NCI-H460 (cell line): ENCODE measurements at regions not wholly inside any gene's neighbourhood (a gene's known extent, or its start where the extent isn't known, plus 50 kb on each side); places are given as distances from the start of the nearest gene placed in this dataset.

ENCODE experiments used
- DNase-seq: peaks from one replicate; pipeline ENCODE4 v3.0.0-alpha.2; 2016; ENCODE audit warnings: low read depth; ENCODE audit errors: extremely low read depth

GRCh38 chr5:125833398-125833797 lies 589.8 kb upstream of the GRAMD2B start:
- no peak for DNase-seq

DNA sequence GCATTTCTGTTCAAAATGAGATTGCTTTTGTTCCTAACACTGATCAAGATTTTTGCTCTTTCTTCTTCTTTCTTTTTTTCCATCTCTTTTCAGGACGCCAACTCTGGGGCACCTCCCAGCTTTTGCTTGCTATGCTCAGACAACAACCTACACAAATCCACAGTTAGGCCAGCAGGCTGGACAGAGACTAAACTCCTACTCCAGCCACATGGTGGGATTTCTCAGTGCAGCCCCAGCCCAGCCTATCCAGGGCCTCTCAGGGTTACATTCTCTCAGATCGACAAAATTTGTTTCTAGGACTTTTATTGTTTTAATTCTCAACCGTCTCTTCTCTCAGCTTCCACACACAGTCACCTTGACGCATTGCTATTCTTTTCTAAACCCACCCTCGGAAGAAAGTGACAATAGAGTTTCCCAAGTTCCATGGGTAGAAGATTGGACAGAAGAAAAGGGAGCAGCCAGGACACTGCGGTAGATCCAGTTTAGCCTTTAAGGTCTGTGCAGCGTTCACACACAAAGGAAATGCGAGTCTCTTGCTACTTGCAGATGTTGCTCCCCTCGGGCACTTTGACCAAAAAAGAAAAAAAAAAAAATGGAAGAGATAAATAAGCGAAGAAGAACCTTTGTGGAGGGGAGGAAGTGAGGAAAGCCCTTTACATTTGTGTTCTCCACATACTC lies 588.6 kb upstream of the GRAMD2B start:
- no peak for DNase-seq

DNA sequence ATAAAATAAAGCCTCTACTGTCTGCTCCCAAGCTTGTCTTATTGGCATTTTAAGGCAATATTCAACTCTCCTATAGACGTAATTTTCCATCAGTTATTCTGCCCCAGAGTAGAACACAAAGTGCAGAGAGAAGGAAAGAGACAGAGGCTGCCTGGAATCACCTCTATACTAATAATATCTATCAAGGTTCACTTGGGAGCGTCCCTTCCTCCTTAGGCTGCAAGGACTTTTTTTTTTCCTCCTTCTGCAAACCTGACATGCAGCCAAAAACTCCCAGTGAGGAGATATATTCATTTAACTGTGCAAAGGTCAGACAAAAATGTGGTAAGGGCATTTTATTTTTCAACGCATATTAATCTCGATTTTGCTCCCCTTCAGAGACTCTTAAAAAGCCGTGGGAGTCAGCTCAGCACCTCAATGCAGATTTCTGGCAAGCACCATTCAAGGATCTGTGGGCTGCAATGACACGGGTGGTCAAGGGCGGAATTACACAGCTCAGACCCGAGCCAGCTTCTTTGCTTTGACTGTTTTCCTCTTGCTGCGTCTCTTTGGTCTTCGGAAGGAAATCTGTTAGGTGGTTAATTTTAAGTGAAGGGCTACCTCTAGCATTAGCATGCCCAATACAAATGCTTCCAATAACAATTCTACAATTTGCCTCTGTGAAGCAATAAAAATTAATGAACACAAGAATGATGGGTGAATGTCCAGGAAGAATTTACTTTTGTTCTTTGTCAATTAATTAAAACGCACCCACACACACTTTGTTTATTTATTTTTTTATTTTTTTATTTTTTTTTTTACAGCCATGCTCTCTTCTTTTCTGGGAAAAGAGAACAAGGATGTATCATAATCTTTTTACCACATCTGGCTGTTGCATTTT lies 587.7 kb upstream of the GRAMD2B start:
- DNase-seq: peak; percentile 30

DNA sequence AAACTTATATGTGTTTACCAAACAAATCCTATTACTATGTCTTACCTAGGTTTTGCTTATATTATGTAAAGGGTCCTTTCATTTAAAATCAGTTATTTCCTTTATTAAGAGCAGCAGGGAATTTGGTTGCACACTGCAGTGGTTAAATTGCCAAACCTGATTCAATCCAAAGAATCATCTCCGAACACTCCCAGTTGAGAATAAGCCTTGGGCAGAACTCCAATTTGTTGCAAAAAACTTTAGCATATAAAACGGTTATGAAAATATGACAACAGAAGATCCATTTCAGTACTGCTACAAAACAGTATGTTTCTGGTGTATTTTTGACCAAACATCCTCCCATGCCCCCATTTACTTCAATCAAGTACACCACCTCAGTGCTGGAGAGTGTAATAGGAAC lies 587.0 kb upstream of the GRAMD2B start:
- DNase-seq: no peak

GRCh38 chr5:125837866-125838265 lies 585.3 kb upstream of the GRAMD2B start:
- DNase-seq: no peak

DNA sequence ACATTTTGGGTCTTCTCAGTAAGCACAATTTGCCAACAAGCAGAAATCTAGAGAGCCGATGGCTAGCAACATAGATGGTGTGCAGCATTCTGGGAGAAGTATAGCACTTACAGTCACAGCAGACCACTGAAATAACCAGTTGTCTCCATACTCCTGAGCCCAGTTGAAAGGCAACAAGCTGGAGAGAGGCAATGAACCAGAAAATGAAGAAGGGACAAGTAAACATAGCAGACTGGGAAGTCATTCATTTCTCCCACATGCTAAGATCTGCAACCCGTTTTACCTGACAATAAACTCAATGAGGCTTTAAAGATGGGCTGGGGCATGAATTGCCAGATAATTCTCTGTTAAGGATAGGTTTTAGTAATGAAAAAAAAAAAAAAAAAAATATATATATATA lies 575.6 kb upstream of the GRAMD2B start:
- DNase-seq: no peak

DNA sequence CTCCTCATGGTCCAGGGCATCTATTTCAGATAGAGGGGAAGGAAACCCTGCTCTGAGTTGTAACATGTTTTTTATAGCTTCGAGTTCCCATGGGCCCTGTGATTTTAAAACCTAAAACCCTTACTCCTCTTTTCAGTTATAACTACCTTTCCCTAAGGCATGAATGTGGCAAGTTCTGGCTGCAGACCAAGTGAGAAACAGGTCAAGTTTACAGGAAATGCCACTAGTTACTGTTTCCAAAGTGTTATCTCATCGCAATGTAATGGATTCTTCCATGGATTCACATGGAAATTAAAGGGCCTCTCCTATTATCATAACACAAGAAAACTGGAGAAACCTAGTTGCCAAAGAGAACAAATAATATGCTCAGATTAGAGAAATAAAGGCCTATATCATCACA lies 574.5 kb upstream of the GRAMD2B start:
- no peak for DNase-seq

DNA sequence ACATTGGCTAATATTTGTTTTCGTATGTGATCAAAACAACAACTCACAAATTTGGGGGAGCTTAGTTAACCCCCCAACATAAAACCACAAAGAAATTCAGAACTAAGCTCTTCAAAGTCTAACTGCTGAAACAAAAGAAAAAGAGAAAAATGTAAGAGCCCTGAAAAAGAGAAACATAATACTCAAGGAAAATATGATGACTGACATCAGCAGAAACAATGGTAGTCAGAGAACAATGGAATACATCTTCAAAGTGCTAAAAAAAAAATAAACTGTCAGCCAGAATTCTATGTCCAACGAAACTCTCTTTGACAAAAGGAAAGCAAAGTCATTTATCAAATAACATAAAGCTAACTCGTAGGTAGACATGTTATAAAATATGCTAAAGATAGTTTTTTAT lies 566.3 kb upstream of the GRAMD2B start:
- DNase-seq: no peak

DNA sequence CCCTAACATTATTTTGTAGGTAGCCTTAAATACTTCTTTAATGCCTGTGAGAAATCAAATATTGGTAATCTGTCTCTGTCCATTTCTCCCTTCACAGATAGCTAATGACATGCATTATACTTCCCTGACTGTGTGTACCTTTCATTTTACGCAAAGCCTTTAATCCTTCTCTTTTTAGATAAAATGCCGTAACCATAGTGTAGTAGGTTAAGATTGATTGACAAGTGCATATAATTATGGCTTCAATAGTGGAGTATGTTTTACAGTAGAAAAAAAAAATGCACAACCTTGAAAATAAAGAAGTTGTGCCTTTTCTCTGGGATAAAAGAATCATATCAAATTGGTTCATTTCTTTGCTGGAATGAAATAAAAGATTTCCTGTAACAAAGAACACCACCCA lies 559.6 kb upstream of the GRAMD2B start:
- no peak for DNase-seq

GRCh38 chr5:125865166-125865815 lies 557.9 kb upstream of the GRAMD2B start:
- DNase-seq: no peak

DNA sequence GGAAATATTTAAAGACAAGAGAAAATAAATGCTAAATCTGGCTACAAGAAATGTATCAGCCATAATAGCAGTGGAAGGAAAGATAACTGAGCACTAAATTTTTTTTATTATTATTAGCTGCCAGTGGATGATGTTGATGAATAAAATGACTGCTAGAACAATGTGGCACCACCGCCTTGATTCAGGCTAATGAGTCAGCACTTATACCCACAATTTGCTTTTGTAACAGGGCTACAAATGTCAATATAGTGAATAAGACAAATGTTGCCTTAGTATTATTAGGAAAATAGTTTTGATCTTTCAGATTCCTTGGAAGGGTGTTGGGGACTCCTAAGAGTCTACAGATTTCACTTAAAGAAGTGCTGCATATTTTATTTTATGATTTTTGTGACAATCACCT lies 555.2 kb upstream of the GRAMD2B start:
- no peak for DNase-seq

DNA sequence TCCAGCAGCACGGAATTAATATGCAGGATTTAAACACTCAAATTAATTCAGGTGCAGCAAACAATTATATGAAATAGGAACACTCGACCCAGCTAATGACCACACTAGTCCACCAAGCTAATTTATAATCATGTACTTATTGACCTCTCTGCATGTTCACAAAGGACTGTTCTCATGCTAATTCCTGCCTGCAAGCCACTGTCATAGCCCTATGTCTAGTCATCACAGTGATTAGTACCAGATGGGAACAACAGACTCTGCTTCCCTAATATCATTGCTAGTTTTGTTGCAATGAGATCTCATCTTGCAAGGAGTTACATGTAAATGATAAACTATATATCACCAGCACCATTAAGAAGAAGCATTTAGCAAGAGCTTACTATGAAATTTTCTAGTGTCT lies 553.0 kb upstream of the GRAMD2B start:
- DNase-seq: no peak

DNA sequence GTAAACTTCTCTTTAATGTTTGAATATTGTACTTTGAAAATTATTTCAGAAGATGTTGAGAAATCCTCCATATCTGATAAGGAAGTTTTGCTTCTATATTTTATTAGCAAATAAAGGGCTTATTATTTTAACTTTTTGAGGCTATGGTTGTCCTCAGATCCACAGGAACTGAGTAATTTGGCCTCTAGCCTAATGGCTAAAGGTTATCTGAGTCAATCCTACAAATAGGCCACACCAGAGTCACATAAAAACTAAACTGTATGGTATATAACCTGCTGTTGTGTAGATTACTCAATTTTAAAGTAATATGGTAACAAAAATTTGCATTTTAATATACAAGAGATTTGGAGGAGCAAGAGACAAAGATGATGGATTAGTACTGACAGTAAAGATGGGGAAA lies 549.2 kb upstream of the GRAMD2B start:
- no peak for DNase-seq

- DNase-seq: no peak
Measured at GRCh38 chr5:125874717-125875116, 548.5 kb upstream of the GRAMD2B start.

DNA sequence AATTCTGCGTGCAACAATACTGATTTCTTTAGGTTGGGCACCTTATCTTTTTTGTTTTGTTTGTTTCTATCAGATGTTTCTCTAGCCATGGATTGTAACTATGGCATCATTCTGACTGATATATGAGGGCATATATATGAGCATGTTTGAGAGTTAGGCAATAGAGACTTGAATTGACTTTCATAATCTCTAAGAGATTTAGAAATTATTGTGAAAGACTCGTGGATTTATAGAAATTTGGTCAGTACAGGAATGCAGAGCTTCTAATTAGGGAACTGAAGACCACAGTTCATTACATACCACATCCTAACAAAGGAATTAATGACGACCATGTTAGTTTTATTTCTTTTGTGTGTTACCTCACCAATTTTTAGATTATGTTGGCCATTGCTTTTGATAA lies 546.0 kb upstream of the GRAMD2B start:
- no peak for DNase-seq

- DNase-seq: no peak
Measured at GRCh38 chr5:125882061-125882460, 541.1 kb upstream of the GRAMD2B start.

GRCh38 chr5:125883223-125883622 lies 540.0 kb upstream of the GRAMD2B start:
- no peak for DNase-seq

GRCh38 chr5:125888358-125888757 lies 534.9 kb upstream of the GRAMD2B start:
- no peak for DNase-seq

- no peak for DNase-seq
Measured at GRCh38 chr5:125890511-125890931, 532.7 kb upstream of the GRAMD2B start.

- no peak for DNase-seq
Measured at GRCh38 chr5:125891061-125891725, 532.0 kb upstream of the GRAMD2B start.

DNA sequence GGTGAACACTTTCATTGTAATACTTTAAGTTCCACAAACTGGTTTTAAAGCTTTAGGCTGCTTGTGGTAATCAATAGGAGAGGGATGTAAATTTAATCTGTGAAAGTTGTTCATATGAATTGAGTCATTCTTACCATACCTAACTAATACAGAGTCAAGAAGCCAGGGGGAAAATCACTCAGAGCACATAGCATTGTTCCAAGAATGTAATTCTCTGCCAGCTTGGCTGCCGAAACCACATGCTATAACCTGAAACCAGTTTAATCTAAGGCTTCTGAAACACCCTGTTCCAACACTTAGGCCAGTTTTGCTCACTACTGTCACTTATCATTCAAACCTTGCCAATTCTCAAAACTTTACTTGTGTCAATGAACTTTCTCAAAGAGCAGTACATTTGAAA lies 528.8 kb upstream of the GRAMD2B start:
- no peak for DNase-seq
